ENCODE measurements at regions not wholly inside any gene's neighbourhood (a gene's known extent, or its start where the extent isn't known, plus 50 kb on each side); places are given as distances from the start of the nearest gene placed in this dataset.

DNA sequence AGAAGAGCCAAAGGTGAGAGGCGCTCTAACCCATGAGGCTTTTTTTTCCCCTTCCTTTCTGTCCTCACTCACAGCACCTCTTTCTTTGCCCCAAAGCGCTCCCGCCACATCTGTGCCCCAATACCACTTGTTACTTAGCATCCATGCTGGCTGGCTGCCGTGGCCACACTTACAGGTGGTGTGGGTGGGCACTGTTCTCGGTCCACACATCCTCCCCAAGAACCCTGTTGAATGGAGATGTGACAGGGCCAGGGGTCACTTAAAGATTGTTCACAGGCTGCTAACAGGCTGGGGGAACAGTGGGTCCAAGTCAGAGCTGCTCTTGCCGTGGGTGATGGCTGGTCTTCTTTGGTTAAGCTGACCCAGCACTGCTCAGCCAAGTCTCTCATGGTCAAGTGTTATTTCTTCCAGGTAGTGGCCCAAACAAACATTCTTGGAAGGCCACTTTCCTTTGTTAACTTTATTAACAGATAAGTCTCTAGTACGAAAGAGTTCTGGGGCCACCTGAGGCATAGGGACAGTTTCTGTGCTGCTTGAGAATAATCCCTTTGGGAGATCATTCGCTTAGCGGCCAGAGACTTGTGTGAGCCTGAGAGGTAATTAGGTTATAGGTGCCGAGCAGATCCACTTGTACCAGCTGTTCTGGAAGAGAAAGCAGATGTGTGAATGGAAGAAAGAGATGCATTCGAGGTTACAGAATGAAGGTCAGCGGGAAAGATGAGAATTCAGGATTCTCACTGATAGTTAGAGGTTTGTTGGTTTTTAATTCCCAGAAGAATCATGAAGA, 62.6 kb upstream of the IRF2BP2 start:
- no peak for DNase-seq (ENCODE audit: low read depth)

DNA sequence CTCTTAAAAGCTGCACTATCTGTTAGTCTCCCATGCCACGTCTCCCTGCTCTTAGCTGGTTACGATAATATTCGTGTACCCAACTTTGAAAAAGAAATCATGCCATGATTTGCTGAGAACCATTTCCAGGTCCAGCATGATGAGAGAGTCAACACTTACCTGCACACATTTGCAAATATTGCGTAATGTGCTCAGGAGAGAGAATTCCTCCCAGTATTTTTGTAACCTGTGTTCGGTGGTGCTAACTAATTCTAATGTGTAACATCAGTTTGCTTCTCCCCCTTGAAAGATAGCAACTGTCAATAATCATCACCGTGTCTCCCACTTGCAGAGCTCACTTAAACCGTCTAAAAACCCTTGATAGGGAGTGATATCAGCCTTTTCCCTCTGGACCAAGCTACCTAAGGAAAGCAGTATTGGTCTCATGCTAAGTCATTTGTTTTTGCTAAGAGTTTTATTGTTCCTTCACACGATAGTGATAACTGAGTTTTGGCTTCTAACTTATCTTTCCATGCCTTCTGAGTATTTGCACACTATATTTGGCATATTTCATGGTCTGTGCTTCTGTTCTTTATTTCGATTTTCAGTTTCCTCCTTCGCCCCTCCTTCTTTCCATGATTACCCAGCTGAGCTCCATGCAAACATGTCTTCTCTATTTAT, 61.1 kb upstream of the IRF2BP2 start:
- no peak for DNase-seq (ENCODE audit: low read depth)

DNA sequence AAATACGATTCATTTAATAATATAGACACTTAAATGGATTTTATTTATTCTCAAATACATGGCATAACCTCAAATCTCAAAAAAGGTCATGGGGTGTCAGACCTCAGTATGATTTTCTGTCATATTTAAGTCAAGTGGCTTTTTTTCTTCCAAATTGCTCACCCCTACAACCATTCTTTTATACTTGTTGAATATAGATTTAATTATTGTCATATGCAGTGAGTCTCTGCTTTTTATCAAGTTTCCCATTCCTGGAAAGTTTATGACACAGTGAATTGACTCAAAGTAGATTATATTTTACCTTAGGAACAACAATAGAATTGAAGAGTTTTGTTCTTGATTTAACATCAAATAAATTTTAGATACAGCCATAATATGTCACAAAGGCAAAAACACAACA, 59.5 kb upstream of the IRF2BP2 start:
- no peak for DNase-seq (ENCODE audit: low read depth)

DNA sequence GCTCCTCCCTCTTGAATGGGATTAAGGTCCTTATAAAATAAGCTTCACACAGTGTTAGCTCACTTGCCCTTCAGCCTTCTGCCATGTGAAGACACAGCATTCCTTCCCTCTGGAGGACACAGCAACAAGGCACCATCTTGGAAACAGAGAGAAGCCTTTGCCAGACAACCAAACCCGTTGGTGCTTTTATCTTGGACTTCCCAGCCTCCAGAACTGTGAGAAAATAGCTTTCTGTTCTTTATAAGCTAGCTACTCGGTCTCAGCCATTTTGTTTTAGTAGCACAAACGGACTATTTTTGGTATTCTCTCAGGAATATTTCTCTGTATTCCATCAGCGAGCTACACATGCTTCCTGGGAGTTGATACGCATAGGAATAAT, 58.6 kb upstream of the IRF2BP2 start:
- no peak for DNase-seq (ENCODE audit: low read depth)

DNA sequence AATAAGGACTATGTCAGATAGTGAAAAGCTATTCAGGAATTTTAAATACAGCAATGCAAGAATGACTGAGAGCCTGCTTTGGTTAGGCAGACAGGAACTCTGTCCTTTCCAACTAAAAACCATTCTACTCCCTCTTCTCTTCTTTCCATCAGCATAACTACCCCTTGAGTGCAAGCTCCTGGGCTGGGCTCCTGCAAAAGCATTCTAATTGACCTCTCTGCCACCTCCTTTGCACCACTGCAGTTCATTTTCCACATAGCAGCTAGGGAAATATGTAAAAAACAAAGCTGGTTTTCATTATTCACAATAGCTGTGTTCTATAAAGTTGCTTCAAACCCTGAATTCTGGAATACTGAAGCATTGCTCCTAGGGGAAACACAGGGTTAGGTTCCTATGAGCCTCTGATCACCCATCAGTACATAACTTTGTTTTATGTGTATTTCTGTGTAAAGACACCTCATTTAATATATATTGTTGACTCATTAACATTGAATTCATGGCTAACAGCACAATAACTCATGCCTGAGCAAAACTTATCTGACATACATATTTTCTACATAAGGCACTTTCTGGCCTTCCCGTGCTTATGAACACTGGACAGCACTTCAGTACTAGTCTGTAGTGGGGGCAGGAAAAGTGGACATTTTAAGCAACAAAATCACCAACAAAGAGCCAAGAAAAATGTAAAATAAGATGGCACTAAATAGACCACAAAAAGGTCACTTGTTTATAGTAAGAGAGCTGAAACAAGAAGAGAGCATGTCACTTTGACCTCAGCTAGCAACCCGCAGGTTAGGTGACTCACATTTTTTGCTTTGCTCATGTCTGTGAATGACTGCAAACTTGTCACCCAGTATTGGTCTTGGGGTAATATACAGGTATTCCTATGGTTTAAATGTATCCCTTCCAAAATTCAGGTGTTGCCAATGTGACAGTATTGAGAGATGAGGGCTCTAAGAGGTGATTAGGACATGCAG, 57.9 kb upstream of the IRF2BP2 start:
- DNase-seq (ENCODE audit: low read depth) = no peak

DNA sequence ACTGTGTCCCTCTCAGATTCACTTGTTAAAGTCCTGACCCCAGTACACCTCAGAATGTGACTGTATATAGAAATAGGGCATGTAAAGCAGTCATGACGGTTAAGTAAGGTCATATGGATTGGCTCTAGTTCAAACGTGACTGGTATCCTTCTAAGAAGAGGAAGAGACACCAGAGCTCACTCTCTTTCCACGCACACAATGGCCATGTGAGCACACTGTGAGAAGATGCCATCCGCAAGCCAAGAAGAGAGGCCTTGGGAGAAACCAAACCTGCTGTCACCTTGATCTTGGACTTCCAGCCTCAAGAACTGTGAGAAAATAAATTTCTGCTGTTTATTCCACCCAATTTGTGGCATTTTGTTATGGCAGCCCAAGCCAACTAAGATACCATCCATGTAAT, 56.8 kb upstream of the IRF2BP2 start:
- no peak for DNase-seq (ENCODE audit: low read depth)

DNA sequence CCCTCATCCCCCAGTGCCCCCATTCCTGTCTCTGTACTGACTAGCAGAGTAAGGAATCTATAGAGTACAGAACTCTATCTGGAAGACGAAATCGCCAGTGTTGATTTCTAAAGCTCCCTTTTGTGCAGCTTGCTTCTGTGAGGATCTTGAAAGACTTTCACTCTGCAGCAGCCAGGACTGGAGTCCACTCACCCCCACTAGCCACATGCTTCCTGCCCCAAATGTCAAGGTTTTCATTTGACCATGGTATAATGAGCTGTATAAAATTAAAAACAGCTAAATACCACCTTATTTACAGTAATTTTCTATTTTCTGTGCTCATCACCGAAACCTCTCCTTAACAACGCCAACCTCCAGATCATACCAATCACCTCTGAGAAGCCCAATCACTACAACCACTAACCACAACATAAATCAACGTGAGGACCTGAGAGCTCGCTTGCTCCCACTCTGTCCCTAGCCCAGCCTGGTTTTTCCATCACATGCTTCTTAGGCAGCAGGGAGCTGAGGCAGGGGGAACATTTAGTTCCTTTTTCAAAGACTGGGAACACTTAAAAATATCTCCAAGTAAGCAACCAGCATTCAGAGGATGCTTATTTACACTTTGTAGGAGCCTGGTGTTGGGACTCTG, 56.1 kb upstream of the IRF2BP2 start:
- no peak for DNase-seq (ENCODE audit: low read depth)

DNA sequence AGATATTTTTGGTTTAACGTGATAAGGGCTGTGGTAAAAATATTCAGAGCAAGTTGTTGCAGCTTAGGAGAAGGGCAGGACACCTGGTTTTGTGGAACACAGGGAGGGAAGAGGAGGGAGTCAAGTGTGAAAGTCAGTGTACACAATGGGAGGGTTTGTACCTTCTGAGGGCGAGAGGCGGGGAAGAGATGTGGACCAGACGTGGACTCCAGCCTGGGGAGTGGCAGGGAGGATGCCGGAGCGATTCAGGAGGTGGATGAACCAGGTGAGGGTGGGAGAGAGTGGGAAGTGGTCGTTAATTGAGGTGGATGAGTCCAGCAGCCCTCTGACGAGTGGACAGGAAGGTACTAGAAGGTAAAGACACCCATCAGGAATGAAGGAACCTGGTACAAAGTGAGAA, 52.2 kb upstream of the IRF2BP2 start:
- no peak for DNase-seq (ENCODE audit: low read depth)

DNA sequence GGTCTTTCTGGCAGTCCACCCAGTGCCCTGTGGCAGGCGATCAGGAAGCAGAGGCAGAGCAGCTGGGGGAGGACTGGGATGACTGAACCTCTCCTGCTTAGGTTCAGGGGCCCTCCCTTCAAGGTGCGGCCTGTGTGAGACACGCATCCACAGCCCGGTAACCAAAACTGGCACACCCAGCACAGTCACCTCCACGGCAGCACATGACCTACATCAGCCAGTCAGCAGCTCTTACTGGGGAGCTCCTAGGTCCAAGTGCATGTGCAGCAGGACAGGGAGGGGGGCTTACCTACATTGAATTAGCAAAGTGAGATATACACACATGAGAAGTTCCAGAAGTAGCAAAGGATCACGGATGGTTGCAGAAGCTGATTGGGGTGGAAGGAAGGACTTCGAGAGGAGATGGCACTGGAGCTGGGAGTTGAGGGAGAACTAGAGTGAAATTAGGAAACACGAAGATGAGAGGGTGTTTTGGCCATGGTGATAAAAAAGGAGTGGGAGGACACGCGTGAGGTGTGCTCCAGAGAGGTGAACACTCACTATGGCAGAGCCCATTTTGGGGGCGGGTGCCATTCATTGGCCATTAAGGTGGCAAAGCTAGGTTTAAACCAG, 51.4 kb upstream of the IRF2BP2 start:
- DNase-seq (ENCODE audit: low read depth) = no peak

DNA sequence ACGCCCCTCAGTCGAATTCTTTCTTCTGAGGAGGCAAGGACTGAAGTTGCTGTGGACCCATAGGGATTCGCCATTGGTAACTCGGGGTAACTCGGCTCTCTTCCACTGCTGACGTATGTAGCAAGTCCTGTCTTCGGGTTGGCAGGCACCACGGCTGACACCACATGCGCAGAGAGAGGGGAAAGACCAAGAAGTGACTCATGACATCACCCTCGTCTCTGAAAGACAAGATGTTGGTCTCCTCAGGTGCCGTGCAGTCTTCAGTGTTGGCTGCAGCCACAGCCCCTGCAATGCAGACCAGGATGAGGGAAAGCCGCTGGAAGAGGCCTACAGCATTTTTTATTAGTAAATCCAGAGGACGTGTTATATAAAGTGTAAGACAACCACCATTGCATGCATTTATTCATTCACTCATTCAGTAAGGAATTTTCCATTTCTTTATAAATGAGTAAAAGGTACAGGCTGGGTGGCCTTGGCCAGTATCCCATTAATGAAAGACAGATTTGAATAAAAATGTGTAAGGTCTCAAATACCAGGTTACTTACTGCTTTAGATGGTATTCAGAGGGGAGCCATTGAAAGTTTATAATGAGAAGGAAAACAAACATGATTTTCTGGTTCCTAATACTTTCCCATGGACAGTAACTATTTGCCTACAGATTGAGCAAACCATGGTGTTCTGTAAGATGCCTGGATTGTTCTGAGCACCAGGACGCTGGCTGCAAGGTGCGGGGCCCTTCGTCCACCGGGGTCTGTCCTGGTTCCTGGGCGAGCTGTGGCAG, 50.7 kb upstream of the IRF2BP2 start:
- DNase-seq (ENCODE audit: low read depth) = no peak
